ENCODE measurements at regions not wholly inside any gene's neighbourhood (a gene's known extent, or its start where the extent isn't known, plus 50 kb on each side); places are given as distances from the start of the nearest gene placed in this dataset.

DNA sequence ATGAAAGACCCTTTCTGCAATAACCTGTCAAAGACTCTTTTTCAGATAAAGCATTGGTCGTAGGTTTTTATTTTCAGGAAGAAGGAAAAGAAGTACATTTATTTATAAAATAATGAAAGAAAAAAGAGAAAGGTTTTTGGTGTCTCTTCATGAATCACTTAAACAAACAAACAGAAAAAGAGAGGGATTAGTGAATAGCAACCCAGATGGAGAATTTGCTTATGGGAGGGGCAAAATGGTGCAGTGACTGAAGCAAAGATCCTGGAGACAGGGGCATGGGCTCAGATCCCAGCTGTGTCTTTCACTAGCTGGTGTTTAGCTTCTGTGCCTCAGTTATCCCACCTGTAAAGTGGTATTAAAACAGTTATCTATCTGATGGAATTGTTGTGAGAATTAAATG is 78.6 kb upstream of the PFN2 start:
- TF ChIP-seq EZH2phosphoT487 (IDR thresholded peaks at IDR 0.05; ENCODE audit: borderline replicate concordance) (no peak), ZNF274 (IDR thresholded peaks at IDR 0.05; ENCODE audit: low read depth, low read length) (no peak), EGR1 (IDR thresholded peaks at IDR 0.05; ENCODE audit: low read depth) (no peak)
- TF ChIP-seq, protein P1, sequence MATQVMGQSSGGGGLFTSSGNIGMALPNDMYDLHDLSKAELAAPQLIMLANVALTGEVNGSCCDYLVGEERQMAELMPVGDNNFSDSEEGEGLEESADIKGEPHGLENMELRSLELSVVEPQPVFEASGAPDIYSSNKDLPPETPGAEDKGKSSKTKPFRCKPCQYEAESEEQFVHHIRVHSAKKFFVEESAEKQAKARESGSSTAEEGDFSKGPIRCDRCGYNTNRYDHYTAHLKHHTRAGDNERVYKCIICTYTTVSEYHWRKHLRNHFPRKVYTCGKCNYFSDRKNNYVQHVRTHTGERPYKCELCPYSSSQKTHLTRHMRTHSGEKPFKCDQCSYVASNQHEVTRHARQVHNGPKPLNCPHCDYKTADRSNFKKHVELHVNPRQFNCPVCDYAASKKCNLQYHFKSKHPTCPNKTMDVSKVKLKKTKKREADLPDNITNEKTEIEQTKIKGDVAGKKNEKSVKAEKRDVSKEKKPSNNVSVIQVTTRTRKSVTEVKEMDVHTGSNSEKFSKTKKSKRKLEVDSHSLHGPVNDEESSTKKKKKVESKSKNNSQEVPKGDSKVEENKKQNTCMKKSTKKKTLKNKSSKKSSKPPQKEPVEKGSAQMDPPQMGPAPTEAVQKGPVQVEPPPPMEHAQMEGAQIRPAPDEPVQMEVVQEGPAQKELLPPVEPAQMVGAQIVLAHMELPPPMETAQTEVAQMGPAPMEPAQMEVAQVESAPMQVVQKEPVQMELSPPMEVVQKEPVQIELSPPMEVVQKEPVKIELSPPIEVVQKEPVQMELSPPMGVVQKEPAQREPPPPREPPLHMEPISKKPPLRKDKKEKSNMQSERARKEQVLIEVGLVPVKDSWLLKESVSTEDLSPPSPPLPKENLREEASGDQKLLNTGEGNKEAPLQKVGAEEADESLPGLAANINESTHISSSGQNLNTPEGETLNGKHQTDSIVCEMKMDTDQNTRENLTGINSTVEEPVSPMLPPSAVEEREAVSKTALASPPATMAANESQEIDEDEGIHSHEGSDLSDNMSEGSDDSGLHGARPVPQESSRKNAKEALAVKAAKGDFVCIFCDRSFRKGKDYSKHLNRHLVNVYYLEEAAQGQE (IDR thresholded peaks at IDR 0.05; ENCODE audit: low read depth), result no peak
- intact Hi-C loops (cut with micrococcal nuclease), result no loop called here
- Histone ChIP-seq H3K9me3 (ENCODE audit: control insufficient read depth in 1 of 2, insufficient read depth in 1 of 2, low read depth in 1 of 2, low read length in 2 of 2) (no peaks in the 10 kb centered on the region), H3K36me3 (ENCODE audit: control insufficient read depth in 1 of 2, insufficient read depth in 2 of 2, low read length in 2 of 2) (no peaks in the 10 kb centered on the region), H3K4me3 (replicated peaks in 1 of 2; ENCODE audit: low read depth in 1 of 2, low read length in 2 of 2) (no peak overlapping the region), H3K9ac (ENCODE audit: low read length) (no peak overlapping the region), H3K27me3 (ENCODE audit: insufficient read depth, low read length) (no peaks in the 10 kb centered on the region), H2AFZ (ENCODE audit: low read depth, low read length, poor library complexity, severe bottlenecking) (no peak overlapping the region), H4K20me1 (ENCODE audit: insufficient read depth) (no peaks in the 10 kb centered on the region), H3K27ac (ENCODE audit: low read depth, low read length) (no peak overlapping the region), H3K4me2 (ENCODE audit: low read length) (no peak overlapping the region), H3K79me2 (ENCODE audit: insufficient read depth, low read length) (no peaks in the 10 kb centered on the region), H3K4me1 (ENCODE audit: control insufficient read depth in 1 of 2, insufficient read depth in 2 of 2, low read length in 2 of 2) (no peaks in the 10 kb centered on the region), H3K9me2 (ENCODE audit: insufficient read depth) (no peaks in the 10 kb centered on the region)
- ATAC-seq (no peak), DNase-seq (ENCODE audit: low read depth, low spot score) (no peak)
- POLR2A ChIA-PET, result no interaction called here
- RAD21 ChIA-PET (ENCODE audit: low non-redundant PET in 1 of 2, low total read pairs in 2 of 2, uncharacterized antibody in 2 of 2, unreplicated experiment in 2 of 2), result no interaction called here
- BruUV-seq (replicated peaks), result no TSS peak
- CTCF ChIA-PET, result no interaction called here

DNA sequence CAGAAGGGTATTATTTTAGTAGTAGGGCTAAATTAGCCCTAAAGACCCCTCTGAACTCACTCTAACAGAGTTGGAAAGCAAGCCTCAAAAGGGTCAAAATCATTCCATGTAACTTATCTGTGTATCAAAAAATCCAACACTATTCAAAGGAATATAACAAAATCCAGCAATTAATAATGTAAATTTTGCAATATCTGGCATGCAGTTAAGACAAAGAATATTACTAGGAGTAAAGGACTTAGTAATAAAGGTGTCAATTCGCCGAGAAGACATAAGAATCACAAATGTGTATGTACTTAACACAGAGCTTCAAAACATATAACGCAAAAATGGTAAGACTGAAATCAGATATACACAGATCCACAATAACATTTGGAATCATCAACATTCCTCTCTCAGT is 71.2 kb upstream of the PFN2 start:
- RAD21 ChIA-PET (ENCODE audit: low non-redundant PET in 1 of 2, low total read pairs in 2 of 2, uncharacterized antibody in 2 of 2, unreplicated experiment in 2 of 2), result no interaction called here

More for the DNA sequence above, 71.2 kb upstream of the PFN2 start:
- Histone ChIP-seq H3K27ac (ENCODE audit: low read depth, low read length) (no peak overlapping the region), H3K9me2 (ENCODE audit: insufficient read depth) (no peaks in the 10 kb centered on the region), H3K9ac (ENCODE audit: low read length) (no peak overlapping the region), H3K4me2 (ENCODE audit: low read length) (no peak overlapping the region), H3K27me3 (ENCODE audit: insufficient read depth, low read length) (no peaks in the 10 kb centered on the region), H3K4me1 (ENCODE audit: control insufficient read depth in 1 of 2, insufficient read depth in 2 of 2, low read length in 2 of 2) (no peaks in the 10 kb centered on the region), H3K9me3 (ENCODE audit: control insufficient read depth in 1 of 2, insufficient read depth in 1 of 2, low read depth in 1 of 2, low read length in 2 of 2) (no peaks in the 10 kb centered on the region; a peak in 1 of 4 replicates), H4K20me1 (ENCODE audit: insufficient read depth) (no peaks in the 10 kb centered on the region), H3K36me3 (ENCODE audit: control insufficient read depth in 1 of 2, insufficient read depth in 2 of 2, low read length in 2 of 2) (no peaks in the 10 kb centered on the region), H3K79me2 (ENCODE audit: insufficient read depth, low read length) (no peaks in the 10 kb centered on the region), H2AFZ (ENCODE audit: low read depth, low read length, poor library complexity, severe bottlenecking) (no peak overlapping the region), H3K4me3 (replicated peaks in 1 of 2; ENCODE audit: low read depth in 1 of 2, low read length in 2 of 2) (no peak overlapping the region)
- ChIA-PET POLR2A (no interaction called here), CTCF (no interaction called here)
- no TSS peak for BruUV-seq (replicated peaks)
- no peak for ATAC-seq
- DNase-seq (ENCODE audit: low read depth, low spot score), result no peak
- intact Hi-C loops (cut with micrococcal nuclease), result no loop called here
- TF ChIP-seq CEBPB (IDR thresholded peaks at IDR 0.05; ENCODE audit: low read depth) (no peak), YY1 (IDR thresholded peaks at IDR 0.05; ENCODE audit: extremely low read depth, insufficient replicate concordance, low read depth, low read length) (no peak), JUND (IDR thresholded peaks at IDR 0.05) (no peak), TCF7L2 (IDR thresholded peaks at IDR 0.05; ENCODE audit: borderline replicate concordance, extremely low read depth, insufficient read depth, insufficient read length) (no peak), ELF1 (IDR thresholded peaks at IDR 0.05; ENCODE audit: borderline replicate concordance, low read depth) (no peak), ZFX (IDR thresholded peaks at IDR 0.05) (no peak)

Measured in HCT116 (cell line).